ENCODE measurements at regions not wholly inside any gene's neighbourhood (a gene's known extent, or its start where the extent isn't known, plus 50 kb on each side); places are given as distances from the start of the nearest gene placed in this dataset.

- no peaks in the 10 kb centered on the region for H3K4me1 ChIP-seq
- ATAC-seq (no peak), DNase-seq (no peak)
- H3K27me3 ChIP-seq: no peaks in the 10 kb centered on the region
- no peak overlapping the region for H3K4me3 ChIP-seq
- no peaks in the 10 kb centered on the region for H3K36me3 ChIP-seq (replicated peaks in 1 of 2; ENCODE audit: insufficient read depth in 1 of 2, low read depth in 2 of 2)
- H3K9me3 ChIP-seq: no peaks in the 10 kb centered on the region
- no peak overlapping the region for H3K27ac ChIP-seq
- TF ChIP-seq CTCF (IDR thresholded peaks at IDR 0.05) (no peak), POLR2A (IDR thresholded peaks at IDR 0.05) (no peak)
- intact Hi-C loops (cut with DNase I): no loop called here
- WGBS, 2 donors: 60 to 73% methylated on average over 4 of the region's 4 CpGs
These were observed 1433.1 kb downstream of the PLA2G4A start for GRCh38 chr1:188261849-188262248.

GRCh38 chr1:188269956-188270355, 1441.2 kb downstream of the PLA2G4A start:
- no peak for ATAC-seq

GRCh38 chr1:188270497-188270896, 1441.7 kb downstream of the PLA2G4A start:
- H3K27me3 ChIP-seq: no peaks in the 10 kb centered on the region
- intact Hi-C loops (cut with DNase I): no loop called here
- no peak overlapping the region for H3K4me3 ChIP-seq
- H3K9me3 ChIP-seq: no peaks in the 10 kb centered on the region
- ATAC-seq: no peak
- 70 to 85% methylated on average over 1 of the region's 1 CpG for WGBS, 2 donors
- DNase-seq: no peak
- no peaks in the 10 kb centered on the region for H3K36me3 ChIP-seq (replicated peaks in 1 of 2; ENCODE audit: insufficient read depth in 1 of 2, low read depth in 2 of 2)
- TF ChIP-seq CTCF (IDR thresholded peaks at IDR 0.05) (no peak), POLR2A (IDR thresholded peaks at IDR 0.05) (no peak)
- no peaks in the 10 kb centered on the region for H3K4me1 ChIP-seq
- H3K27ac ChIP-seq: no peak overlapping the region

More at GRCh38 chr1:188269956-188270355, 1441.2 kb downstream of the PLA2G4A start:
- DNase-seq: no peak
- TF ChIP-seq POLR2A (IDR thresholded peaks at IDR 0.05) (no peak), CTCF (IDR thresholded peaks at IDR 0.05) (no peak)
- Histone ChIP-seq H3K4me3 (no peak overlapping the region), H3K27ac (no peak overlapping the region), H3K36me3 (replicated peaks in 1 of 2; ENCODE audit: insufficient read depth in 1 of 2, low read depth in 2 of 2) (no peaks in the 10 kb centered on the region), H3K4me1 (no peaks in the 10 kb centered on the region), H3K9me3 (no peaks in the 10 kb centered on the region), H3K27me3 (no peaks in the 10 kb centered on the region)
- 70 to 80% methylated on average over 1 of the region's 1 CpG for WGBS, 2 donors
- intact Hi-C loops (cut with DNase I): no loop called here

- 88 to 93% methylated on average over 1 of the region's 1 CpG for WGBS, 2 donors
- Histone ChIP-seq H3K27me3 (no peaks in the 10 kb centered on the region), H3K4me3 (no peak overlapping the region), H3K9me3 (no peaks in the 10 kb centered on the region), H3K4me1 (no peaks in the 10 kb centered on the region), H3K36me3 (replicated peaks in 1 of 2; ENCODE audit: insufficient read depth in 1 of 2, low read depth in 2 of 2) (no peaks in the 10 kb centered on the region), H3K27ac (no peak overlapping the region)
- no peak for ATAC-seq
- intact Hi-C loops (cut with DNase I): no loop called here
- no peak for DNase-seq
- TF ChIP-seq POLR2A (IDR thresholded peaks at IDR 0.05) (no peak), CTCF (IDR thresholded peaks at IDR 0.05) (no peak)
These were observed 1449.0 kb downstream of the PLA2G4A start for GRCh38 chr1:188277771-188278170.

GRCh38 chr1:188281921-188282320, 1453.2 kb downstream of the PLA2G4A start:
- Histone ChIP-seq H3K36me3 (replicated peaks in 1 of 2; ENCODE audit: insufficient read depth in 1 of 2, low read depth in 2 of 2) (no peaks in the 10 kb centered on the region), H3K27ac (no peak overlapping the region), H3K4me3 (no peak overlapping the region), H3K4me1 (no peaks in the 10 kb centered on the region), H3K9me3 (no peaks in the 10 kb centered on the region), H3K27me3 (no peaks in the 10 kb centered on the region)
- TF ChIP-seq POLR2A (IDR thresholded peaks at IDR 0.05) (no peak), CTCF (IDR thresholded peaks at IDR 0.05) (no peak)
- ATAC-seq (no peak), DNase-seq (no peak)
- intact Hi-C loops (cut with DNase I): no loop called here
- WGBS, 2 donors: 36 to 37% methylated on average over 3 of the region's 3 CpGs

Data from body of pancreas (tissue), 4 donors.